MM.1S (cell line): ENCODE measurements at regions not wholly inside any gene's neighbourhood (a gene's known extent, or its start where the extent isn't known, plus 50 kb on each side); places are given as distances from the start of the nearest gene placed in this dataset.
"Not testable (repeated sequence)": the region's sequence is repeated elsewhere in the genome, so short reads cannot be mapped to it uniquely, and the experiment has no call there.

ENCODE experiments used
- EZH2 ChIP-seq: fragments of 300-600 bp; sonication (generic); optimal IDR thresholded peaks from 2 replicates; pipeline ENCODE3; 2017; ENCODE audit warnings: low read depth, mild to moderate bottlenecking, antibody characterized with exemption, low read length, mixed read lengths
- TF ChIP-seq, protein P1 (sequence below): fragments of 300-600 bp; sonication (generic); IDR thresholded peaks from 2 replicates; pipeline ENCODE4 v1.5.1; 2016; ENCODE audit warnings: antibody characterized with exemption, low read length, mixed read lengths

DNA sequence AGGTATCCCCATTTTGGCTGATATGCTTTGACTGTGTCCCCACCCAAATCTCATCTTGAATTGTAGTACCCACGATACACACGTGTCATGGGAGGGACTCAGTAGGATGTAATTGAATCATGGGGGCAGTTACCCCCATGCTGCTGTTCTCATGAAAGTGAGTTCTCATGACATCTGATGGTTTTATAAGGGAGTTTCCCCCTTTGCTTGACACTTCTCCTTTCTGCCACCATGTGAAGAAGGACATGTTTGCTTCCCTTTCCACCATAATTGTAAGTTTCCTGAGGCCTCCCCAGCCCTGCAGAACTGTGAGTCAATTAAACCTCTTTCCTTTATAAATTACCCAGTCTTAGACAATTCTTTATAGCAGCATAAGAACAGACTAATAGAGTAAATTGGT is 75.0 kb upstream of the KCTD1 start:
- TF ChIP-seq, protein P1, sequence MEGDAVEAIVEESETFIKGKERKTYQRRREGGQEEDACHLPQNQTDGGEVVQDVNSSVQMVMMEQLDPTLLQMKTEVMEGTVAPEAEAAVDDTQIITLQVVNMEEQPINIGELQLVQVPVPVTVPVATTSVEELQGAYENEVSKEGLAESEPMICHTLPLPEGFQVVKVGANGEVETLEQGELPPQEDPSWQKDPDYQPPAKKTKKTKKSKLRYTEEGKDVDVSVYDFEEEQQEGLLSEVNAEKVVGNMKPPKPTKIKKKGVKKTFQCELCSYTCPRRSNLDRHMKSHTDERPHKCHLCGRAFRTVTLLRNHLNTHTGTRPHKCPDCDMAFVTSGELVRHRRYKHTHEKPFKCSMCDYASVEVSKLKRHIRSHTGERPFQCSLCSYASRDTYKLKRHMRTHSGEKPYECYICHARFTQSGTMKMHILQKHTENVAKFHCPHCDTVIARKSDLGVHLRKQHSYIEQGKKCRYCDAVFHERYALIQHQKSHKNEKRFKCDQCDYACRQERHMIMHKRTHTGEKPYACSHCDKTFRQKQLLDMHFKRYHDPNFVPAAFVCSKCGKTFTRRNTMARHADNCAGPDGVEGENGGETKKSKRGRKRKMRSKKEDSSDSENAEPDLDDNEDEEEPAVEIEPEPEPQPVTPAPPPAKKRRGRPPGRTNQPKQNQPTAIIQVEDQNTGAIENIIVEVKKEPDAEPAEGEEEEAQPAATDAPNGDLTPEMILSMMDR = not testable (repeated sequence)
- not testable (repeated sequence) for TF ChIP-seq EZH2
